GM10266 (cell line): ENCODE measurements at regions not wholly inside any gene's neighbourhood (a gene's known extent, or its start where the extent isn't known, plus 50 kb on each side); places are given as distances from the start of the nearest gene placed in this dataset.

Experiments used
- DNase-seq: peaks from one replicate; pipeline ENCODE4 v3.0.0; 2012; ENCODE audit errors: extremely low spot score
- CTCF ChIP-seq: IDR thresholded peaks from 2 replicates; pipeline ENCODE4 v1.5.1; 2012; ENCODE audit warnings: mild to moderate bottlenecking, low read depth; ENCODE audit not compliant: control insufficient read depth, insufficient read depth; ENCODE audit errors: missing control alignments

- DNase-seq, result no peak
- TF ChIP-seq CTCF, result no peak
These were observed 130.4 kb downstream of the ADAMTS15 start for GRCh38 chr11:130578738-130579368.

GRCh38 chr11:130580372-130580771, 131.9 kb downstream of the ADAMTS15 start:
- DNase-seq, result no peak
- TF ChIP-seq CTCF, result no peak

GRCh38 chr11:130580891-130581492, 132.5 kb downstream of the ADAMTS15 start:
- no peak for DNase-seq
- TF ChIP-seq CTCF, result no peak

GRCh38 chr11:130581646-130582045, 133.2 kb downstream of the ADAMTS15 start:
- DNase-seq, result no peak
- TF ChIP-seq CTCF, result no peak

- no peak for TF ChIP-seq CTCF
These were observed 133.7 kb downstream of the ADAMTS15 start for GRCh38 chr11:130582176-130582575.

GRCh38 chr11:130582981-130583380, 134.5 kb downstream of the ADAMTS15 start:
- DNase-seq, result no peak
- no peak for TF ChIP-seq CTCF

More at GRCh38 chr11:130582176-130582575, 133.7 kb downstream of the ADAMTS15 start:
- DNase-seq, result no peak

GRCh38 chr11:130583801-130584211, 135.4 kb downstream of the ADAMTS15 start:
- no peak for TF ChIP-seq CTCF
- no peak for DNase-seq
